ENCODE measurements at regions not wholly inside any gene's neighbourhood (a gene's known extent, or its start where the extent isn't known, plus 50 kb on each side); places are given as distances from the start of the nearest gene placed in this dataset.
"Not testable (repeated sequence)": the region's sequence is repeated elsewhere in the genome, so short reads cannot be mapped to it uniquely, and the experiment has no call there.

DNA sequence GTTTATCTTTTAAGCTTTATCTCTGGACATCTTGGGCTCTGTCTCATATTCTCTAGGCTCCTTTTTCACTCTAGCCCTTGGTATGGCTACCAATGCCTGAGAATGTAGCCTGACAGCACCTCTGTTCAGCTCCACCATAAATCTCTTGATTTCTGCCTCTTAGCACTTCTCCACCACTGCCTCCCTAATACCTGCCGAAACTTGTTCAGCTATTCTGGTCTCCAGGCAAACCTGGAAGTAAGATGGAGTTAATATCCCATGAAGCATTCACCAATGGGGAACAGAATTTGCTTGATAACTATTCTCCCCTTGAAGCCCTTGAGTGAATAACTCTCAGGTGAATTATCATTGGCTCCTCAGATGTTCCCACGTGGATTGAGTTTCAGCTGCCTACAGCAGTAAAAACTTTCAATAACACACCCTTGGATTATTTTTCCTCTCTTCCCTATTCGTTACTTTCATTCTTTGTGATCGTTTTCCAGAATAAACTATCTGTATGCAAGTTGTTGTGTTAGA lies 145.6 kb downstream of the EVA1A start:
- 0 out of 2 replicates have a peak, but pooled peaks cover 6% of the 10 kb centered on the region for H3K9me3 ChIP-seq (ENCODE audit: insufficient read depth, low read depth, low read length)
- no peaks in the 10 kb centered on the region for H3K36me3 ChIP-seq (ENCODE audit: insufficient read depth, low read length)
- H3K9ac ChIP-seq (ENCODE audit: low read depth, low read length) = no peak overlapping the region
- H3K4me1 ChIP-seq (ENCODE audit: insufficient read depth, low read length) = peaks cover 8% of the 10 kb centered on the region
- no peak overlapping the region for H3K27ac ChIP-seq (ENCODE audit: low read depth, low read length)
- H3K4me3 ChIP-seq (ENCODE audit: low read length) = no peak overlapping the region
- 88% methylated on average over 3 of the region's 4 CpGs for WGBS
- no peaks in the 10 kb centered on the region for H3K27me3 ChIP-seq (ENCODE audit: insufficient read depth, low read length)

GRCh38 chr2:75411574-75411973 lies 149.2 kb downstream of the EVA1A start:
- Histone ChIP-seq H3K4me3 (ENCODE audit: low read length) (no peak overlapping the region), H3K36me3 (ENCODE audit: insufficient read depth, low read length) (no peaks in the 10 kb centered on the region), H3K27me3 (ENCODE audit: insufficient read depth, low read length) (no peaks in the 10 kb centered on the region), H3K9ac (ENCODE audit: low read depth, low read length) (no peak overlapping the region), H3K27ac (ENCODE audit: low read depth, low read length) (no peak overlapping the region), H3K9me3 (ENCODE audit: insufficient read depth, low read depth, low read length) (0 out of 2 replicates have a peak, but pooled peaks cover 6% of the 10 kb centered on the region), H3K4me1 (ENCODE audit: insufficient read depth, low read length) (peaks cover 4% of the 10 kb centered on the region; the same call in 1 of the 2 replicates)
- 97% methylated on average over 2 of the region's 2 CpGs for WGBS

GRCh38 chr2:75410702-75411101 lies 150.0 kb downstream of the EVA1A start:
- no peak overlapping the region for H3K9ac ChIP-seq (ENCODE audit: low read depth, low read length)
- H3K4me1 ChIP-seq (ENCODE audit: insufficient read depth, low read length) = peaks cover 8% of the 10 kb centered on the region
- no peaks in the 10 kb centered on the region for H3K36me3 ChIP-seq (ENCODE audit: insufficient read depth, low read length)
- H3K4me3 ChIP-seq (ENCODE audit: low read length) = no peak overlapping the region
- H3K27me3 ChIP-seq (ENCODE audit: insufficient read depth, low read length) = no peaks in the 10 kb centered on the region
- 0 out of 2 replicates have a peak, but pooled peaks cover 6% of the 10 kb centered on the region for H3K9me3 ChIP-seq (ENCODE audit: insufficient read depth, low read depth, low read length)
- no peak overlapping the region for H3K27ac ChIP-seq (ENCODE audit: low read depth, low read length)

- Histone ChIP-seq H3K4me1 (ENCODE audit: insufficient read depth, low read length) (peaks cover 21% of the 10 kb centered on the region), H3K27me3 (ENCODE audit: insufficient read depth, low read length) (no peaks in the 10 kb centered on the region), H3K4me3 (ENCODE audit: low read length) (no peak overlapping the region), H3K36me3 (ENCODE audit: insufficient read depth, low read length) (no peaks in the 10 kb centered on the region), H3K27ac (ENCODE audit: low read depth, low read length) (no peak overlapping the region), H3K9me3 (ENCODE audit: insufficient read depth, low read depth, low read length) (0 out of 2 replicates have a peak, but pooled peaks cover 6% of the 10 kb centered on the region), H3K9ac (ENCODE audit: low read depth, low read length) (no peak overlapping the region)
Observed at GRCh38 chr2:75408771-75409170, 152.0 kb downstream of the EVA1A start.

DNA sequence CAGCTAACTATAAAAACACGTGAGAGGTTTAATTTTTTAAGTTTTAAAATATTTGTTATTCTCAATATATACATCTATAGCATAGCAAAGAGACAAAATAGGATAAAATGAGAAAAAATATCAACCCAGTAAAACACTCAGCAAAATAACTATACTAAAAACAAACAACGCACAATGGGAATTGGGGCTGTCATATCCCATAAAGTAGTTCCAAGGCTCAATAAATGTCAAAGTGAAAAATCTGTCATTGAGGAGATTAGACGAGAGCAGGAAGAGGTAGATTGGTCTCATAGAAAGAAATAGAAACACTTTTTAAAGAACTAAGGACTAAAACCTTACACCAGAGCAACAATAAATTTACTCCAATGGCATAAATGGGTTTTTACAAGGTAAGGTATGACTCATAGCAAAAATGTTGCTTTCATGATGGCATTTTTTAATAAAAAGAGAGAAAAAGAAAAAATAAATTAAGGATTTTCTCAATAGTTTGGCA lies 153.7 kb downstream of the EVA1A start:
- Histone ChIP-seq H3K9me3 (ENCODE audit: insufficient read depth, low read depth, low read length) (0 out of 2 replicates have a peak, but pooled peaks cover 6% of the 10 kb centered on the region), H3K27ac (ENCODE audit: low read depth, low read length) (no peak overlapping the region), H3K4me1 (ENCODE audit: insufficient read depth, low read length) (peaks cover 21% of the 10 kb centered on the region), H3K27me3 (ENCODE audit: insufficient read depth, low read length) (no peaks in the 10 kb centered on the region), H3K36me3 (ENCODE audit: insufficient read depth, low read length) (no peaks in the 10 kb centered on the region), H3K9ac (ENCODE audit: low read depth, low read length) (no peak overlapping the region), H3K4me3 (ENCODE audit: low read length) (no peak overlapping the region)
- WGBS = 88% methylated on average over 1 of the region's 3 CpGs

GRCh38 chr2:75406131-75406581 lies 154.6 kb downstream of the EVA1A start:
- H3K4me3 ChIP-seq (ENCODE audit: low read length) = no peak overlapping the region
- 0 out of 2 replicates have a peak, but pooled peaks cover 6% of the 10 kb centered on the region for H3K9me3 ChIP-seq (ENCODE audit: insufficient read depth, low read depth, low read length)
- no peak overlapping the region for H3K27ac ChIP-seq (ENCODE audit: low read depth, low read length)
- 41% methylated on average over 1 of the region's 1 CpG for WGBS
- H3K27me3 ChIP-seq (ENCODE audit: insufficient read depth, low read length) = no peaks in the 10 kb centered on the region
- H3K36me3 ChIP-seq (ENCODE audit: insufficient read depth, low read length) = no peaks in the 10 kb centered on the region
- H3K4me1 ChIP-seq (ENCODE audit: insufficient read depth, low read length) = peaks cover 21% of the 10 kb centered on the region
- H3K9ac ChIP-seq (ENCODE audit: low read depth, low read length) = no peak overlapping the region

- peaks cover 21% of the 10 kb centered on the region for H3K4me1 ChIP-seq (ENCODE audit: insufficient read depth, low read length)
- WGBS = 86% methylated on average over 3 of the region's 3 CpGs
- no peak overlapping the region for H3K27ac ChIP-seq (ENCODE audit: low read depth, low read length)
- no peaks in the 10 kb centered on the region for H3K36me3 ChIP-seq (ENCODE audit: insufficient read depth, low read length)
- H3K9me3 ChIP-seq (ENCODE audit: insufficient read depth, low read depth, low read length) = no peaks in the 10 kb centered on the region
- no peak overlapping the region for H3K9ac ChIP-seq (ENCODE audit: low read depth, low read length)
- no peaks in the 10 kb centered on the region for H3K27me3 ChIP-seq (ENCODE audit: insufficient read depth, low read length)
- no peak overlapping the region for H3K4me3 ChIP-seq (ENCODE audit: low read length)
Observed at GRCh38 chr2:75405000-75405399, 155.7 kb downstream of the EVA1A start.

GRCh38 chr2:75403991-75404428 lies 156.7 kb downstream of the EVA1A start:
- no peaks in the 10 kb centered on the region for H3K27me3 ChIP-seq (ENCODE audit: insufficient read depth, low read length)
- peaks cover 21% of the 10 kb centered on the region for H3K4me1 ChIP-seq (ENCODE audit: insufficient read depth, low read length)
- no peak overlapping the region for H3K4me3 ChIP-seq (ENCODE audit: low read length)
- no peak overlapping the region for H3K9ac ChIP-seq (ENCODE audit: low read depth, low read length)
- no peak overlapping the region for H3K27ac ChIP-seq (ENCODE audit: low read depth, low read length)
- H3K36me3 ChIP-seq (ENCODE audit: insufficient read depth, low read length) = no peaks in the 10 kb centered on the region
- no peaks in the 10 kb centered on the region for H3K9me3 ChIP-seq (ENCODE audit: insufficient read depth, low read depth, low read length)
- 35% methylated on average over 9 of the region's 9 CpGs for WGBS

DNA sequence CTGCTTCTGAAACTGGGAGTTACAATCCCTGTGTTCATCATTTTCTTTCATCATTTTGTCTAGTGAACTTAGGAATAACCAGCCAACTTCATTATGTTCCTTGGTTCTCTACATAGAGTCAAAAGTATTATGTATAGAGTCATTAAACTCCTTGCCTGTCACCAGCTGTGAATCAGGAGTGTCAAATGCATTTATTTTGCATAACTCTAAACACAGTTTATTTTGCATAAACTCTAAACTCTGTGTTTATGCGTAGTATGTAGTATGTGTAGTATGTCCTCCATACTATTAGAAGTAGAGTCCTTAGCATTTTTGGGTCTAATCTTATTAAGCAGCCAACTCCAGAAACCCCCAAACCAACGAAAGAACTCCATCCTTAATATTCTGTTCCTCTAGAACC lies 164.4 kb downstream of the EVA1A start:
- Histone ChIP-seq H3K27me3 (ENCODE audit: insufficient read depth, low read length) (no peaks in the 10 kb centered on the region), H3K9ac (ENCODE audit: low read depth, low read length) (no peak overlapping the region), H3K9me3 (ENCODE audit: insufficient read depth, low read depth, low read length) (no peaks in the 10 kb centered on the region; the same call in 1 of the 2 replicates), H3K27ac (ENCODE audit: low read depth, low read length) (no peak overlapping the region), H3K4me1 (ENCODE audit: insufficient read depth, low read length) (no peaks in the 10 kb centered on the region), H3K4me3 (ENCODE audit: low read length) (no peak overlapping the region), H3K36me3 (ENCODE audit: insufficient read depth, low read length) (no peaks in the 10 kb centered on the region)
- WGBS = 86% methylated on average over 1 of the region's 2 CpGs

- not testable (repeated sequence) for H3K9me3 ChIP-seq (ENCODE audit: insufficient read depth, low read depth, low read length); H3K36me3 ChIP-seq (ENCODE audit: insufficient read depth, low read length); H3K4me1 ChIP-seq (ENCODE audit: insufficient read depth, low read length); H3K27ac ChIP-seq (ENCODE audit: low read depth, low read length); H3K4me3 ChIP-seq (ENCODE audit: low read length); H3K9ac ChIP-seq (ENCODE audit: low read depth, low read length); H3K27me3 ChIP-seq (ENCODE audit: insufficient read depth, low read length)
- 93% methylated on average over 2 of the region's 2 CpGs for WGBS
Observed at GRCh38 chr2:75394764-75395163, 166.0 kb downstream of the EVA1A start.

GRCh38 chr2:75390169-75390568 lies 170.6 kb downstream of the EVA1A start:
- Histone ChIP-seq H3K4me3 (ENCODE audit: low read length) (no peak overlapping the region), H3K4me1 (ENCODE audit: insufficient read depth, low read length) (no peaks in the 10 kb centered on the region), H3K9me3 (ENCODE audit: insufficient read depth, low read depth, low read length) (peaks cover 10% of the 10 kb centered on the region), H3K27me3 (ENCODE audit: insufficient read depth, low read length) (no peaks in the 10 kb centered on the region), H3K9ac (ENCODE audit: low read depth, low read length) (no peak overlapping the region), H3K36me3 (ENCODE audit: insufficient read depth, low read length) (no peaks in the 10 kb centered on the region), H3K27ac (ENCODE audit: low read depth, low read length) (no peak overlapping the region)
- 80% methylated on average over 3 of the region's 3 CpGs for whole genome bisulfite sequencing

GRCh38 chr2:75389271-75389670 lies 171.5 kb downstream of the EVA1A start:
- WGBS = 92% methylated on average over 1 of the region's 2 CpGs
- no peaks in the 10 kb centered on the region for H3K36me3 ChIP-seq (ENCODE audit: insufficient read depth, low read length)
- H3K9ac ChIP-seq (ENCODE audit: low read depth, low read length) = no peak overlapping the region
- no peak overlapping the region for H3K4me3 ChIP-seq (ENCODE audit: low read length)
- peaks cover 14% of the 10 kb centered on the region for H3K9me3 ChIP-seq (ENCODE audit: insufficient read depth, low read depth, low read length)
- no peak overlapping the region for H3K27ac ChIP-seq (ENCODE audit: low read depth, low read length)
- H3K4me1 ChIP-seq (ENCODE audit: insufficient read depth, low read length) = no peaks in the 10 kb centered on the region
- no peaks in the 10 kb centered on the region for H3K27me3 ChIP-seq (ENCODE audit: insufficient read depth, low read length)
